ENCODE measurements at regions not wholly inside any gene's neighbourhood (a gene's known extent, or its start where the extent isn't known, plus 50 kb on each side); places are given as distances from the start of the nearest gene placed in this dataset.

GRCh38 chr11:14578541-14578956 lies 58.4 kb upstream of the PSMA1 start:
- Histone ChIP-seq H3K9me2 (ENCODE audit: low read depth, low read length) (no peaks in the 10 kb centered on the region), H3K4me2 (ENCODE audit: low read length) (peak overlapping the region; percentile 55), H2AFZ (ENCODE audit: low read length) (peak overlapping the region; percentile 58), H3F3A (ENCODE audit: insufficient read depth, low read length) (no peaks in the 10 kb centered on the region), H4K20me1 (ENCODE audit: insufficient read depth, low read length) (no peaks in the 10 kb centered on the region), H3K27me3 (ENCODE audit: insufficient read depth, low read length) (no peaks in the 10 kb centered on the region), H3K27ac (ENCODE audit: low read depth, low read length, poor library complexity, severe bottlenecking) (peak overlapping the region; percentile 75), H3K4me3 (ENCODE audit: low read depth, low read length, poor library complexity, severe bottlenecking) (peak overlapping the region; percentile 17), H3K79me2 (ENCODE audit: insufficient read depth, low read length) (no peaks in the 10 kb centered on the region), H3K9ac (ENCODE audit: low read length) (peak overlapping the region; percentile 12; the same call in 1 of the 2 replicates), H3K4me1 (ENCODE audit: insufficient read depth, low read length, severe bottlenecking) (peaks cover 27% of the 10 kb centered on the region), H3K36me3 (ENCODE audit: insufficient read depth, low read length) (no peaks in the 10 kb centered on the region), H3K9me3 (ENCODE audit: low read length) (no peaks in the 10 kb centered on the region; the same call in 1 of the 2 replicates)
- no peak for TF ChIP-seq CTCF (IDR thresholded peaks at IDR 0.05; ENCODE audit: low read length)

- Histone ChIP-seq H4K20me1 (ENCODE audit: insufficient read depth, low read length) (no peaks in the 10 kb centered on the region), H3K4me2 (ENCODE audit: low read length) (no peak overlapping the region), H3K4me3 (ENCODE audit: low read depth, low read length, poor library complexity, severe bottlenecking) (no peak overlapping the region), H3K9me3 (ENCODE audit: low read length) (no peaks in the 10 kb centered on the region), H2AFZ (ENCODE audit: low read length) (no peak overlapping the region), H3K9me2 (ENCODE audit: low read depth, low read length) (no peaks in the 10 kb centered on the region), H3K9ac (ENCODE audit: low read length) (no peak overlapping the region), H3K36me3 (ENCODE audit: insufficient read depth, low read length) (no peaks in the 10 kb centered on the region), H3K27ac (ENCODE audit: low read depth, low read length, poor library complexity, severe bottlenecking) (no peak overlapping the region), H3K27me3 (ENCODE audit: insufficient read depth, low read length) (no peaks in the 10 kb centered on the region), H3K79me2 (ENCODE audit: insufficient read depth, low read length) (no peaks in the 10 kb centered on the region), H3F3A (ENCODE audit: insufficient read depth, low read length) (no peaks in the 10 kb centered on the region), H3K4me1 (ENCODE audit: insufficient read depth, low read length, severe bottlenecking) (peaks cover 31% of the 10 kb centered on the region)
- no peak for TF ChIP-seq EZH2 (IDR thresholded peaks at IDR 0.05; ENCODE audit: borderline replicate concordance, low read length)
- no peak for TF ChIP-seq CTCF (IDR thresholded peaks at IDR 0.05; ENCODE audit: low read length)
Measured at GRCh38 chr11:14579646-14580045, 59.5 kb upstream of the PSMA1 start.

GRCh38 chr11:14582793-14583192 lies 60.8 kb upstream of the PDE3B start:
- no peak overlapping the region for H3K9ac ChIP-seq (ENCODE audit: low read length)
- no peaks in the 10 kb centered on the region for H4K20me1 ChIP-seq (ENCODE audit: insufficient read depth, low read length)
- no peaks in the 10 kb centered on the region for H3K9me2 ChIP-seq (ENCODE audit: low read depth, low read length)
- TF ChIP-seq EZH2 (IDR thresholded peaks at IDR 0.05; ENCODE audit: borderline replicate concordance, low read length) (no peak), CTCF (IDR thresholded peaks at IDR 0.05; ENCODE audit: low read length) (no peak)
- H3K36me3 ChIP-seq (ENCODE audit: insufficient read depth, low read length), result no peaks in the 10 kb centered on the region
- H3K4me1 ChIP-seq (ENCODE audit: insufficient read depth, low read length, severe bottlenecking), result peaks cover 28% of the 10 kb centered on the region
- no peaks in the 10 kb centered on the region for H3K9me3 ChIP-seq (ENCODE audit: low read length)
- no peak overlapping the region for H2AFZ ChIP-seq (ENCODE audit: low read length)
- no peaks in the 10 kb centered on the region for H3F3A ChIP-seq (ENCODE audit: insufficient read depth, low read length)
- no peaks in the 10 kb centered on the region for H3K79me2 ChIP-seq (ENCODE audit: insufficient read depth, low read length)
- no peak overlapping the region for H3K4me2 ChIP-seq (ENCODE audit: low read length)
- H3K27me3 ChIP-seq (ENCODE audit: insufficient read depth, low read length), result no peaks in the 10 kb centered on the region
- no peak overlapping the region for H3K4me3 ChIP-seq (ENCODE audit: low read depth, low read length, poor library complexity, severe bottlenecking)
- no peak overlapping the region for H3K27ac ChIP-seq (ENCODE audit: low read depth, low read length, poor library complexity, severe bottlenecking)
